ENCODE measurements at regions not wholly inside any gene's neighbourhood (a gene's known extent, or its start where the extent isn't known, plus 50 kb on each side); places are given as distances from the start of the nearest gene placed in this dataset.

- no peak overlapping the region for H3K4me3 Mint-ChIP-seq
- no peak overlapping the region for H3K9ac ChIP-seq (ENCODE audit: low read length)
- H3K9me3 Mint-ChIP-seq (ENCODE audit: insufficient read depth): peaks cover 3% of the 10 kb centered on the region
Observed at GRCh38 chr3:194946091-194946490, 260.4 kb downstream of the FAM43A start.

GRCh38 chr3:194949592-194949991, 263.9 kb downstream of the FAM43A start:
- no peak overlapping the region for H3K27ac Mint-ChIP-seq
- no peak for ATAC-seq (ENCODE audit: low read depth)
- H3K27me3 ChIP-seq (replicated peaks in 1 of 4; ENCODE audit: control extremely low read depth in 1 of 4, control insufficient read depth in 3 of 4, insufficient read depth in 4 of 4, low read length in 3 of 4): no peaks in the 10 kb centered on the region
- peaks cover 0 to 10% (median 7%) of the 10 kb centered on the region in 3 donors for H3K9me3 ChIP-seq (ENCODE audit: control extremely low read depth in 1 of 3, control insufficient read depth in 2 of 3, insufficient read depth in 1 of 3, low read length in 2 of 3)
- H3K4me2 ChIP-seq (replicated peaks; ENCODE audit: low read depth, low read length, poor library complexity, severe bottlenecking): no peak overlapping the region
- H3K9ac ChIP-seq (ENCODE audit: low read length): no peak overlapping the region
- intact Hi-C loops (cut with micrococcal nuclease): no loop called here
- H2AFZ ChIP-seq (ENCODE audit: insufficient read depth, low read depth, low read length, poor library complexity, severe bottlenecking): no peak overlapping the region
- no peaks in the 10 kb centered on the region for H4K20me1 ChIP-seq (ENCODE audit: control insufficient read depth, insufficient read depth, low read length, poor library complexity, severe bottlenecking)
- peaks cover 8% of the 10 kb centered on the region for H3K4me1 Mint-ChIP-seq
- 64% methylated on average over 3 of the region's 3 CpGs for WGBS (ENCODE audit: insufficient coverage)
- H3K27me3 Mint-ChIP-seq: peaks cover 4% of the 10 kb centered on the region
- CTCF ChIA-PET: interaction anchor here (2.2 kb wide), 1 partner anchor 262 kb away, joined by 11 read pairs; no protein-coding TSS in a partner anchor
- POLR2A ChIA-PET: no interaction called here
- no peaks in the 10 kb centered on the region for H3K36me3 ChIP-seq (replicated peaks in 1 of 2; ENCODE audit: control extremely low read depth in 1 of 2, control insufficient read depth in 1 of 2, extremely low read depth in 1 of 2, insufficient read depth in 2 of 2, low read length in 1 of 2)
- H3K4me1 ChIP-seq (ENCODE audit: control insufficient read depth in 2 of 2, insufficient read depth in 2 of 2, low read length in 2 of 2): no peaks in the 10 kb centered on the region
- DNase-seq: no peak
- H3K27ac ChIP-seq (ENCODE audit: low read length in 2 of 2): no peak overlapping the region
- H3K4me3 ChIP-seq (ENCODE audit: control extremely low read depth in 1 of 5, extremely low read depth in 1 of 5, insufficient read depth in 1 of 5, low read depth in 2 of 5, low read length in 4 of 5): no peak overlapping the region
- no peaks in the 10 kb centered on the region for H3K79me2 ChIP-seq (ENCODE audit: control insufficient read depth, insufficient read depth, low read length)
- TF ChIP-seq EZH2 (IDR thresholded peaks at IDR 0.05; ENCODE audit: borderline replicate concordance, insufficient read depth, low read depth, low read length, poor library complexity, severe bottlenecking): no peak
- no peak for TF ChIP-seq CTCF (IDR thresholded peaks at IDR 0.05)
- peaks cover 3% of the 10 kb centered on the region for H3K9me3 Mint-ChIP-seq (ENCODE audit: insufficient read depth)
- H3K4me3 Mint-ChIP-seq: no peak overlapping the region

More at GRCh38 chr3:194946091-194946490, 260.4 kb downstream of the FAM43A start:
- intact Hi-C loops (cut with micrococcal nuclease): no loop called here
- CTCF ChIA-PET: interaction anchor here (4.6 kb wide), 1 partner anchor 264 kb away, joined by 16 read pairs; no protein-coding TSS in a partner anchor
- H3K27ac ChIP-seq (ENCODE audit: low read length in 2 of 2): no peak overlapping the region
- H2AFZ ChIP-seq (ENCODE audit: insufficient read depth, low read depth, low read length, poor library complexity, severe bottlenecking): no peak overlapping the region
- H3K9me3 ChIP-seq (ENCODE audit: control extremely low read depth in 1 of 3, control insufficient read depth in 2 of 3, insufficient read depth in 1 of 3, low read length in 2 of 3): peaks cover 0 to 10% (median 7%) of the 10 kb centered on the region in 3 donors
- H3K36me3 ChIP-seq (replicated peaks in 1 of 2; ENCODE audit: control extremely low read depth in 1 of 2, control insufficient read depth in 1 of 2, extremely low read depth in 1 of 2, insufficient read depth in 2 of 2, low read length in 1 of 2): no peaks in the 10 kb centered on the region
- TF ChIP-seq CTCF (IDR thresholded peaks at IDR 0.05) (no peak), EZH2 (IDR thresholded peaks at IDR 0.05; ENCODE audit: borderline replicate concordance, insufficient read depth, low read depth, low read length, poor library complexity, severe bottlenecking) (no peak)
- ATAC-seq (ENCODE audit: low read depth) (no peak), DNase-seq (no peak)
- 87% methylated on average over 6 of the region's 9 CpGs for WGBS (ENCODE audit: insufficient coverage)
- Mint-ChIP-seq H3K27ac (no peak overlapping the region), H3K4me1 (peaks cover 24% of the 10 kb centered on the region), H3K27me3 (peaks cover 4% of the 10 kb centered on the region)
- H3K4me1 ChIP-seq (ENCODE audit: control insufficient read depth in 2 of 2, insufficient read depth in 2 of 2, low read length in 2 of 2): peaks cover 18 to 24% of the 10 kb centered on the region in 2 donors
- H3K79me2 ChIP-seq (ENCODE audit: control insufficient read depth, insufficient read depth, low read length): no peaks in the 10 kb centered on the region
- no peak overlapping the region for H3K4me2 ChIP-seq (replicated peaks; ENCODE audit: low read depth, low read length, poor library complexity, severe bottlenecking)
- H4K20me1 ChIP-seq (ENCODE audit: control insufficient read depth, insufficient read depth, low read length, poor library complexity, severe bottlenecking): no peaks in the 10 kb centered on the region
- H3K4me3 ChIP-seq (ENCODE audit: control extremely low read depth in 1 of 5, extremely low read depth in 1 of 5, insufficient read depth in 1 of 5, low read depth in 2 of 5, low read length in 4 of 5): no peak overlapping the region
- POLR2A ChIA-PET: interaction anchor here (1.1 kb wide), 1 partner anchor 95 kb away, joined by 3 read pairs; no protein-coding TSS in a partner anchor
- no peaks in the 10 kb centered on the region for H3K27me3 ChIP-seq (replicated peaks in 1 of 4; ENCODE audit: control extremely low read depth in 1 of 4, control insufficient read depth in 3 of 4, insufficient read depth in 4 of 4, low read length in 3 of 4)

Data from B cell (primary cell).